A673 (cell line): ENCODE measurements at regions not wholly inside any gene's neighbourhood (a gene's known extent, or its start where the extent isn't known, plus 50 kb on each side); places are given as distances from the start of the nearest gene placed in this dataset.
"Not testable (repeated sequence)": the region's sequence is repeated elsewhere in the genome, so short reads cannot be mapped to it uniquely, and the experiment has no call there.

Experiments
- EZH2 ChIP-seq: fragments of 200-600 bp; sonication (generic); IDR thresholded peaks from 2 replicates; pipeline ENCODE4 v1.6.1; 2017; ENCODE audit warnings: borderline replicate concordance, low read depth, mild to moderate bottlenecking, mixed read lengths, antibody characterized with exemption, low read length; ENCODE audit not compliant: poor library complexity, severe bottlenecking
- TF ChIP-seq, protein P1 (sequence below): fragments of 300-800, 200-600 bp; sonication (generic); conservative IDR thresholded peaks from 2 replicates; pipeline ENCODE4 v1.5.1; 2017; ENCODE audit warnings: low read depth, mild to moderate bottlenecking, antibody characterized with exemption, low read length, moderate library complexity, mixed read lengths

- TF ChIP-seq, protein P1, sequence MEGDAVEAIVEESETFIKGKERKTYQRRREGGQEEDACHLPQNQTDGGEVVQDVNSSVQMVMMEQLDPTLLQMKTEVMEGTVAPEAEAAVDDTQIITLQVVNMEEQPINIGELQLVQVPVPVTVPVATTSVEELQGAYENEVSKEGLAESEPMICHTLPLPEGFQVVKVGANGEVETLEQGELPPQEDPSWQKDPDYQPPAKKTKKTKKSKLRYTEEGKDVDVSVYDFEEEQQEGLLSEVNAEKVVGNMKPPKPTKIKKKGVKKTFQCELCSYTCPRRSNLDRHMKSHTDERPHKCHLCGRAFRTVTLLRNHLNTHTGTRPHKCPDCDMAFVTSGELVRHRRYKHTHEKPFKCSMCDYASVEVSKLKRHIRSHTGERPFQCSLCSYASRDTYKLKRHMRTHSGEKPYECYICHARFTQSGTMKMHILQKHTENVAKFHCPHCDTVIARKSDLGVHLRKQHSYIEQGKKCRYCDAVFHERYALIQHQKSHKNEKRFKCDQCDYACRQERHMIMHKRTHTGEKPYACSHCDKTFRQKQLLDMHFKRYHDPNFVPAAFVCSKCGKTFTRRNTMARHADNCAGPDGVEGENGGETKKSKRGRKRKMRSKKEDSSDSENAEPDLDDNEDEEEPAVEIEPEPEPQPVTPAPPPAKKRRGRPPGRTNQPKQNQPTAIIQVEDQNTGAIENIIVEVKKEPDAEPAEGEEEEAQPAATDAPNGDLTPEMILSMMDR: not testable (repeated sequence)
- TF ChIP-seq EZH2: not testable (repeated sequence)
These were observed 210.7 kb upstream of the IRS2 start for GRCh38 chr13:109997056-109997595.
